ENCODE measurements at regions not wholly inside any gene's neighbourhood (a gene's known extent, or its start where the extent isn't known, plus 50 kb on each side); places are given as distances from the start of the nearest gene placed in this dataset.

- TF ChIP-seq RAD21 (IDR thresholded peaks at IDR 0.05; ENCODE audit: low read depth), result no peak
- no peak for TF ChIP-seq POLR2A (IDR thresholded peaks at IDR 0.05; ENCODE audit: borderline replicate concordance, extremely low read depth, insufficient read depth, insufficient read length)
- no peak for TF ChIP-seq EZH2 (IDR thresholded peaks at IDR 0.05)
- TF ChIP-seq SRF (IDR thresholded peaks at IDR 0.05; ENCODE audit: low read depth), result no peak
- no peak for TF ChIP-seq SIN3A (IDR thresholded peaks at IDR 0.05; ENCODE audit: low read depth)
Observed at GRCh38 chr2:106581328-106581727, 94.2 kb downstream of the CD8B2 start.

All from HCT116 (cell line).